ENCODE measurements at regions not wholly inside any gene's neighbourhood (a gene's known extent, or its start where the extent isn't known, plus 50 kb on each side); places are given as distances from the start of the nearest gene placed in this dataset.

DNA sequence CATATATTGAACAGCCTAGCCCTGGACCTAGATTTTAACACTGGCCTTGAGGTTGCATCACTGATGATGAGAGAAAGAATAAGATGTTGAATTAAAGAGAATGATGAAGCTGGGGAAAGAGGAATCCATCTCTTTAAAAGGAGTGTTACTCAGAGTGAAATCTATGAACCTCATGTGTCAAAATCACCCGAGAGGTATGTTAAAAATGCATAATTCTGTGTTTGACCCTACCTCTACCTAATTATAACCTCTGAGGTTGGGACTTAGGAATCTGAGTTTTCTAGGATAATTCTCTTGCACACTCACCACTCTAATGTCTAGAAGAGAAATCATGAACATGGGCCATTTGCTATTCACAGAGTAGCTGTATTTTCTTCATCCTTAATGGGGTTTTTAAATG is 479.4 kb downstream of the ENC1 start:
- BruUV-seq (replicated peaks), result no TSS peak
- intact Hi-C loops (cut with micrococcal nuclease), result no loop called here
- Histone ChIP-seq H3K4me3 (replicated peaks in 1 of 2; ENCODE audit: low read depth in 1 of 2, low read length in 2 of 2) (no peak overlapping the region), H2AFZ (ENCODE audit: low read depth, low read length, poor library complexity, severe bottlenecking) (no peak overlapping the region), H3K4me2 (ENCODE audit: low read length) (no peak overlapping the region), H3K27me3 (ENCODE audit: insufficient read depth, low read length) (no peaks in the 10 kb centered on the region), H3K27ac (ENCODE audit: low read depth, low read length) (no peak overlapping the region), H3K36me3 (ENCODE audit: control insufficient read depth in 1 of 2, insufficient read depth in 2 of 2, low read length in 2 of 2) (no peaks in the 10 kb centered on the region), H3K4me1 (ENCODE audit: control insufficient read depth in 1 of 2, insufficient read depth in 2 of 2, low read length in 2 of 2) (no peaks in the 10 kb centered on the region), H3K9me3 (ENCODE audit: control insufficient read depth in 1 of 2, insufficient read depth in 1 of 2, low read depth in 1 of 2, low read length in 2 of 2) (no peaks in the 10 kb centered on the region), H4K20me1 (ENCODE audit: insufficient read depth) (no peaks in the 10 kb centered on the region), H3K79me2 (ENCODE audit: insufficient read depth, low read length) (no peaks in the 10 kb centered on the region), H3K9ac (ENCODE audit: low read length) (no peak overlapping the region), H3K9me2 (ENCODE audit: insufficient read depth) (no peaks in the 10 kb centered on the region)
- TF ChIP-seq, protein P1, sequence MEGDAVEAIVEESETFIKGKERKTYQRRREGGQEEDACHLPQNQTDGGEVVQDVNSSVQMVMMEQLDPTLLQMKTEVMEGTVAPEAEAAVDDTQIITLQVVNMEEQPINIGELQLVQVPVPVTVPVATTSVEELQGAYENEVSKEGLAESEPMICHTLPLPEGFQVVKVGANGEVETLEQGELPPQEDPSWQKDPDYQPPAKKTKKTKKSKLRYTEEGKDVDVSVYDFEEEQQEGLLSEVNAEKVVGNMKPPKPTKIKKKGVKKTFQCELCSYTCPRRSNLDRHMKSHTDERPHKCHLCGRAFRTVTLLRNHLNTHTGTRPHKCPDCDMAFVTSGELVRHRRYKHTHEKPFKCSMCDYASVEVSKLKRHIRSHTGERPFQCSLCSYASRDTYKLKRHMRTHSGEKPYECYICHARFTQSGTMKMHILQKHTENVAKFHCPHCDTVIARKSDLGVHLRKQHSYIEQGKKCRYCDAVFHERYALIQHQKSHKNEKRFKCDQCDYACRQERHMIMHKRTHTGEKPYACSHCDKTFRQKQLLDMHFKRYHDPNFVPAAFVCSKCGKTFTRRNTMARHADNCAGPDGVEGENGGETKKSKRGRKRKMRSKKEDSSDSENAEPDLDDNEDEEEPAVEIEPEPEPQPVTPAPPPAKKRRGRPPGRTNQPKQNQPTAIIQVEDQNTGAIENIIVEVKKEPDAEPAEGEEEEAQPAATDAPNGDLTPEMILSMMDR (IDR thresholded peaks at IDR 0.05 in 2 of 3, conservative IDR thresholded peaks at IDR 0.05 in 1 of 3; ENCODE audit: borderline replicate concordance in 1 of 3, insufficient read depth in 1 of 3, low read depth in 2 of 3, low read length in 2 of 3), result no peak
- no peak for ATAC-seq
- ChIA-PET POLR2A (no interaction called here), CTCF (no interaction called here), RAD21 (ENCODE audit: low non-redundant PET in 1 of 2, low total read pairs in 2 of 2, uncharacterized antibody in 2 of 2, unreplicated experiment in 2 of 2) (no interaction called here)
- DNase-seq (ENCODE audit: low read depth, low spot score), result no peak

DNA sequence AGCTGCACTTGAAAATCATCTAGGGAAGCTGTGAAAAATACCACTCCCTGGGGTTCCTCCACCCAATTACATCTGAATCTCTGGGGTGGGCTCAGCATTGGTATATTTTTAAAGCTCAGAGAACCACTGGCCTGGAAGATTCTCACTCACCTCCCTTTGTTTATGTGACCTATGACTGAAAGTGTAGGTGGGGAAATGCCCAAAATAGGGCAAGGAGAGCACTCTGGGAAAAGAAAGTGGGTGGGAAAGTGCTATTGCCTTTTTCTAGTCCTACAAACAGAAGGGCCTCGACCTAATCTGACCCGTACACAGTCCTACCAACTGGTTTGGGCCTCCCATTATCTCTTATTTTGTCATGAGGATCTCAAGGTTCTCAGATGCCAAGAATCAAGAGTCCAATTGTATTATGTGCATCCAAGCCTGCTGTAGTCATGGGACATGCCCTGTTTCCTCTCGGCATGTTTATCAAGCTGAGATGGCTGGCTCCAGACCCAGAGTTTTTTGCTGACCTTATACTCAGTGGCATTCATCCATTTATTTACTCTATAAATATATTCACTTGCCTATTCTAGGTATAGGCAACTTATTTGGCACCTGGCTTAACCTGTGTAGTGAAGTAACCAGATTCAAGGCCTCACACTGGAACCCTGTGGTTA is 483.7 kb downstream of the ENC1 start:
- ChIA-PET RAD21 (ENCODE audit: low non-redundant PET in 1 of 2, low total read pairs in 2 of 2, uncharacterized antibody in 2 of 2, unreplicated experiment in 2 of 2) (no interaction called here), CTCF (no interaction called here), POLR2A (no interaction called here)
- no peaks in the 10 kb centered on the region for H3K9me3 ChIP-seq (ENCODE audit: control insufficient read depth in 1 of 2, insufficient read depth in 1 of 2, low read depth in 1 of 2, low read length in 2 of 2)
- no peak overlapping the region for H3K4me3 ChIP-seq (replicated peaks in 1 of 2; ENCODE audit: low read depth in 1 of 2, low read length in 2 of 2)
- no peaks in the 10 kb centered on the region for H4K20me1 ChIP-seq (ENCODE audit: insufficient read depth)
- no peak overlapping the region for H3K9ac ChIP-seq (ENCODE audit: low read length)
- no peaks in the 10 kb centered on the region for H3K9me2 ChIP-seq (ENCODE audit: insufficient read depth)
- no peaks in the 10 kb centered on the region for H3K79me2 ChIP-seq (ENCODE audit: insufficient read depth, low read length)
- no peaks in the 10 kb centered on the region for H3K27me3 ChIP-seq (ENCODE audit: insufficient read depth, low read length)
- ATAC-seq (no peak), DNase-seq (ENCODE audit: low read depth, low spot score) (no peak)
- no peak overlapping the region for H3K4me2 ChIP-seq (ENCODE audit: low read length)
- no peak overlapping the region for H3K27ac ChIP-seq (ENCODE audit: low read depth, low read length)
- H3K4me1 ChIP-seq (ENCODE audit: control insufficient read depth in 1 of 2, insufficient read depth in 2 of 2, low read length in 2 of 2), result no peaks in the 10 kb centered on the region
- no peak for TF ChIP-seq TCF7L2 (IDR thresholded peaks at IDR 0.05; ENCODE audit: borderline replicate concordance, extremely low read depth, insufficient read depth, insufficient read length)
- TF ChIP-seq ZFX (IDR thresholded peaks at IDR 0.05), result no peak
- no peak for TF ChIP-seq CBX3 (IDR thresholded peaks at IDR 0.05; ENCODE audit: low read depth)
- no peak for TF ChIP-seq SRF (IDR thresholded peaks at IDR 0.05; ENCODE audit: low read depth)
- TF ChIP-seq RAD21 (IDR thresholded peaks at IDR 0.05; ENCODE audit: low read depth), result no peak
- TF ChIP-seq ELF1 (IDR thresholded peaks at IDR 0.05; ENCODE audit: borderline replicate concordance, low read depth), result no peak
- TF ChIP-seq, protein P2, sequence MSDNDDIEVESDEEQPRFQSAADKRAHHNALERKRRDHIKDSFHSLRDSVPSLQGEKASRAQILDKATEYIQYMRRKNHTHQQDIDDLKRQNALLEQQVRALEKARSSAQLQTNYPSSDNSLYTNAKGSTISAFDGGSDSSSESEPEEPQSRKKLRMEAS (IDR thresholded peaks at IDR 0.05), result no peak
- no peak for TF ChIP-seq EGR1 (IDR thresholded peaks at IDR 0.05; ENCODE audit: low read depth)
- no peak for TF ChIP-seq JUND (IDR thresholded peaks at IDR 0.05)
- TF ChIP-seq, protein P3, sequence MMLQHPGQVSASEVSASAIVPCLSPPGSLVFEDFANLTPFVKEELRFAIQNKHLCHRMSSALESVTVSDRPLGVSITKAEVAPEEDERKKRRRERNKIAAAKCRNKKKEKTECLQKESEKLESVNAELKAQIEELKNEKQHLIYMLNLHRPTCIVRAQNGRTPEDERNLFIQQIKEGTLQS (IDR thresholded peaks at IDR 0.05), result no peak
- no peak for TF ChIP-seq FOSL1 (IDR thresholded peaks at IDR 0.05; ENCODE audit: low read depth)
- no peak for TF ChIP-seq CEBPB (IDR thresholded peaks at IDR 0.05; ENCODE audit: low read depth)
- no peak for TF ChIP-seq POLR2A (IDR thresholded peaks at IDR 0.05; ENCODE audit: borderline replicate concordance, extremely low read depth, insufficient read depth, insufficient read length)
- no peak for TF ChIP-seq SP1 (IDR thresholded peaks at IDR 0.05; ENCODE audit: low read depth)
- TF ChIP-seq POLR2AphosphoS5 (IDR thresholded peaks at IDR 0.05; ENCODE audit: low read depth, low read length), result no peak
- TF ChIP-seq ZNF274 (IDR thresholded peaks at IDR 0.05; ENCODE audit: low read depth, low read length), result no peak
- H2AFZ ChIP-seq (ENCODE audit: low read depth, low read length, poor library complexity, severe bottlenecking), result no peak overlapping the region
- intact Hi-C loops (cut with micrococcal nuclease), result no loop called here
- no TSS peak for BruUV-seq (replicated peaks)
- no peaks in the 10 kb centered on the region for H3K36me3 ChIP-seq (ENCODE audit: control insufficient read depth in 1 of 2, insufficient read depth in 2 of 2, low read length in 2 of 2)
